ENCODE measurements at regions not wholly inside any gene's neighbourhood (a gene's known extent, or its start where the extent isn't known, plus 50 kb on each side); places are given as distances from the start of the nearest gene placed in this dataset.

DNA sequence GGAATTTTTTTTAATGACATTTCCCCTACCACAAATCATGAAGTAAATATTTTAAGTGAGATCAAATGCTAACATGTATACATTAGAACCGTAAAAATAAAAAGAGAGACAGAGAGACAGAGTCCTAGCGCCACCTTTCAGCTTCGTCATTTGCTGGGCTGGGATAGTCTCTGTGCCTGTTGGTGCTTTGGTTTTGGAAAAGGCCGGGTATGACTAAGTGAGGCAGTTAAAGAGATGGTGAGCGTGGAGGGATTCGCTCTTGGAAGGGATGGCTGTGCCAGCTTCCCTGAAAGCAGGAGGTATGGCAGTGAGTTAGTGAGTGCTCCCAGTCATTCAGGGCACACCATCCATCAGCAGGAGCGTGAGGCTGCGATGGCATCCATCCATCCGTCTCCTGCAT is 729.6 kb upstream of the WWC1 start:
- TF ChIP-seq POLR2A (IDR thresholded peaks at IDR 0.05; ENCODE audit: low read length) (no peak), GATA1 (IDR thresholded peaks at IDR 0.05; ENCODE audit: low read depth, low read length) (no peak)
